GM11168 (cell line): ENCODE measurements at regions not wholly inside any gene's neighbourhood (a gene's known extent, or its start where the extent isn't known, plus 50 kb on each side); places are given as distances from the start of the nearest gene placed in this dataset.
"Not testable (repeated sequence)": the region's sequence is repeated elsewhere in the genome, so short reads cannot be mapped to it uniquely, and the experiment has no call there.

Source experiments
- in situ Hi-C: fragments of 300-500 bp; cut with MboI; formaldehyde crosslinking; loops from one replicate; pipeline ENCODE4 v1.12.0; 2022; ENCODE audit warnings: low sequenced_read_pairs; ENCODE audit not compliant: unreplicated experiment

DNA sequence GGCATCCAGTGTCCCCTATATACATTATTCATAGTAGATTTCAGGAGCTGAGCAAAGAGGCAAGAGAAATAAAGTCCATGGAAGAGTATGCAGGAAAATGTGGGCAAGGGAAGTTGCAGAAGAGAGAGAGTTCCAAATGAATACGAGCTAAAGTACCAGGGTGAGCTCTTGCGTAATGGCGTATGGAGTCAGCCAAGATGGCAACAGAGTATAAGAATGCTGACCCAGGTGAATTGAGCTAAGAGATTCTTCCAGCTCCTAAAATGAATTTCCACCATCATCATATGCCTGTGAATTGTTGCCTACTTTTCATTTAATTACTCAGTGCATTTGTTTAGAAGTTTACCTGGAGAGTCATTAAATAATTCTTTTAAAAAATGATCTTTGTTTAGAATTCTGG lies 153.2 kb upstream of the CNTNAP4 start:
- in situ Hi-C loops, result no loop called here

DNA sequence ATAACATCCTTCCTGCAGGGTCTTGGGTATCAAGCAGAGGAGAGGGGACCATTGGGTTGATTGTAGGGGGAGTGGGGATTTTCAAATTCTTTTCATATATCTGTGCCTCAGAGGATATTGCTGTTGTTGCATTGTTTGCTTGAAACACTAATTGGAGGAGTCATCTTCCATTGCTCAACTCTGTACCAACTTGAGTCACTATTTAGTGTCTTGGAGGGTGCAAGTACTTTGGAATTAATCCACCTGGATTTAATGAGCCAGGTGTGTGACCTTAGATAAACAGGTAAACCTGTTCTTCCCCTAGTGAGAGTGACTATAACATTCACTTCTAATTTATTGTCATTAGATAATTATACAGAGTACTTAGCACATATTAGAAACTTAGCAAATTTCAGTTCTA lies 151.3 kb upstream of the CNTNAP4 start:
- in situ Hi-C loops, result no loop called here

DNA sequence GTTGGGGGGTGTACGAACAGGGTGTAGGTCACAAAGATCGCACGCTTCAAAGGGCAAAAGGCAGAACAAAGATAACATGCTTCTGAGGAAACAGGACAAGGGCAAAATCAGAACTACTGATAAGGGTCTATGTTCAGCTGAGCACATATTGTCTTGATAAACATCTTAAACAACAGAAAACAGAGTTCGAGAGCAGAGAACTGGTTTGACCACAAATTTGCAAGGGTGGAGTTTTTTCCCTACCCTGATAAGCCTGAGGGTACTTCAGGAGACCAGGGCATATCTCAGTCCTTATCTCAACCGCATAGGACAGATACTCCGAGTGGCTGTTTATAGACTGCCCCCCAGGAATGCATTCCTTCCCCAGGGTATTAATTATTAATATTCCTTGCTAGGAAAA lies 139.1 kb upstream of the CNTNAP4 start:
- in situ Hi-C loops, result not testable (repeated sequence)

DNA sequence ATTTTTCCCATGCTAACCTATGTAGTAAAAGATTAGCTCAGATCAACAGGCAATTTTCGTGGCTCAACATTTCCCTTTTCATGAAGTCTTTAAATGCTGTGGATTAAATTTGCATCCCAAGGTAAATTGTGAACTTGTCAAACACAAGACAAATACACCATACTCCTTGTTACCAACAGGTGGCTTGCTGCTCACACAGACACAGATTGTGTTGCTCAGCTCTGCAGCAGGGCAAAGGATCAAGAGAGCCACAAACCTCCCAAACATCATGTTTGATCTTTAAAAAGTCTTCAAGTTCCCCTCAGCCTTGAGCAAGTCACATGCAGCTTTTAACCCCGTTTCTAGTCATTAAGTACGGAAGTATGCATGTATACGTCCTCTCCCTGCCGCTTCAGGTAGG lies 119.6 kb upstream of the CNTNAP4 start:
- in situ Hi-C loops, result no loop called here

DNA sequence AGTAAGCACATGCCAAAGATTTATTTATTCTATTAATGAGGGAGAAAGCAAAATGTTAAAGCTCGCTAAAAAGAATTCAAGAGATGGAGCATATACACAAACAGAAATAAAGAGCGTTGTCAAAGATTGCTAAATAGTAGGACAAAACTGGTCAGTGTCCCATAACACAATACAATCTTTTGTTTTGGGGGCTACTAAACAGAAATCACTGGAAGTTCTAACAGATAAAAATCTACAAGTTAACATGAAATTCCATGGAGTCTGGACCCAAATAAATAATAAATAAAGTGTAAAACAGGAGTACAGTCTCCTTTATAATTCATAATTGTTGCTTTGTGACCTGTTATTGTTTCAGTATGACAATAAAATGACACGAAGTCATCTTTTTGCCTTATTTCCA lies 115.2 kb upstream of the CNTNAP4 start:
- in situ Hi-C loops, result no loop called here

DNA sequence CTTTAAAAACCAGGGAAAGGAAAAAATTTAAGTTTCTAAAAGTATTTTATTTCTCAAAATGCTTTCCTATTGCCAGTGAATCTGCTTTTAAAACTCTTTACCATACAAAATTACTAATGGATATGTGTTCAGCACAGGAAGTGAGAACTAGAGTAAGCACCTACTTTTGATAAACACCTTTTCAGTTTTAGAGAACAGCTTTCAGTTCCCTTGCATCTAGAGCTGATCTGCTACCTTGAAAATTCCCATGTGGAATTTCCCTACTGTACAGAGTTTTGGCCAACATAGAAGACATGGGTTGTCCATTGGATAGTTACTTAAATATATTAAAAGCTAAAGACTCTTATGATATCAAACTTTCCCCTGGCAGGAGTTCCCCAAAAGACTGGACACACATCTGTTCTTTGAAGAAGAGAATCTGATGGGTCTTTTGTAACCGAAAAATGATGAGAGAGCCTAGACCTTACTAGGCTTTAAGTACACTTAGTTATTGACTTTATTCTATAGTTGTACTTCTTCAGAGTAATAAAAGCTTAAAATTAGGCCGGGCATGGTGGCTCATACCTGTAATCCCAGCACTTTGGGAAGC lies 112.1 kb upstream of the CNTNAP4 start:
- in situ Hi-C loops, result no loop called here

DNA sequence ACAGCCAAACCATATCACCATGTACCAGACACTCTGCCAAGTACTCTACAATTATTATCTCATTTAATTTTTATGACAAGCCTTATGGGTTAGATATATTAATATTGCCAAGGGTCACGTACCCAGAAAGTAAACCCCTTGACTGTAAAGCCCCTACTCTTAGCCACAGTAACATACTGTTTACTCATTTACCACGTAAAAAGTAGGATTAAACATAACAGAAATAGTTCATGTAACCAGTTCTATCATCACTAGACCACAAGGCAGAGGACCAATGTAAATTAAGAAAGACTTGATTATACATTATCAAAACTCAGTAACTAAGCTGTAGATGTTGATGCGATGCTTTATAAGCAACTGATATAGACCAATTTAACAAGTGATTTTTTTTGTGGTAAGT lies 101.5 kb upstream of the CNTNAP4 start:
- in situ Hi-C loops, result no loop called here

DNA sequence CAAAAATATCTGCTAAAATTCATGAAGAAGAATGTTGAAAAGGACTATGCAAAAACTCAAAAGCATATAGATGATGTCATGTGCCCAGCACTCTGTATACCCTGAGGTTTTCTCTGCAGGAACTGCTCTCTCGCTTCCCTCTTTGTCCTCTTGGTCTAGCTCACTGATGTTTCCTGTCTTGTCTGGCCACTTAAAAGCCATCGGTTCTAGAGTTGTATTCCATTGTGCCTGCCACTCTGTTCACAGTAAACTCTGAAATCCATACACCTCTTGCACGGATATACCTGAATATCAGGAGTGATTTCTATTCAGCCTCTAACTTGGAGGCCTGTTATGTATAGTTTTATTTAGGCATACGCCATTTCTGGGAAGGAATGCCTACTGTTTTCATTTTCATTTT lies 101.0 kb upstream of the CNTNAP4 start:
- in situ Hi-C loops, result no loop called here

DNA sequence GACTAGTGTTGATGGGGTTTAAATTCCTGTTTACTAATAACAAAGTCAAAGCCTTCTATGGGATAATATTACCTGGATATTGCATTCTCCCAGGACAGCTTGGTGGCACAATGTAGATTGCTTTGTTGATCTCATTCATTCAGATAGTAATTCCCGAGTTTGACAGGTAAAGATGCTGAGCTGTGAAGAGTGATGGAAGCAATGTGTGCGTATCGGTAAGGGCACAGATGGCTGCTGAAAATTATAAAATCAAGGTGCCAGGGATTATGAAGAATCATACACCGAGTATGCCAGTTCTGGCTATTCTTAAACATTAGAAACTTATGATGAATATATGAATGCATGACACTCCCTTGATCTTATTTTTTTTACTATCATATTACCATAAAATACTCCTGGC lies 100.6 kb upstream of the CNTNAP4 start:
- in situ Hi-C loops, result no loop called here

DNA sequence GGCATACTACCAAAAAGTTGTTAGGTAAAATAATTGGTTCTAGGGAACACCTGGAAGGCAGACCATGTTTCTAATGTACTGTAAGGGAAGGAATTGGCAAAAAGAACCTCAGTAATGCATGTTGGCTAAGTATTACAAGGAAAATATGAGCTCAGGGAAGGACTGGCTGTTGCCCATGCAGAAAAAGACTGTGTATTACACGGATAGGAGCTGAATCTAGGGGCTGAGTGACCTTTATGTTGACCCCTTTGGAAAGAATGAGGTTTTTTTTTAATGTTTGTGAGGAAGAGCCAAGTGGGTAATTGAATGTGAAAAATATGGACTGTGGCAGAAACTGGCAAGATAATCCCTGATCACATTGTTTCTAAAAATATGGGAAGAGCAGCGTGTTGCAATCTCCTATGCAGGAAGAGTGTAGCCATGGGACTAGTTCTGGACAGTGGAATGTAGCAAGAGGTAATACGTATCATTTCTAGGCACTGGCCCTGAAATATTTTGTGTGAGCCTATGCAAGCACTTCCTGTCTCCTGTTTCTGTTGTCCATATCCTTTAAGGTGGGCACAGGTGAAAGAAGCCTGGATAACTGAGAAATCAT lies 95.1 kb upstream of the CNTNAP4 start:
- in situ Hi-C loops, result no loop called here

DNA sequence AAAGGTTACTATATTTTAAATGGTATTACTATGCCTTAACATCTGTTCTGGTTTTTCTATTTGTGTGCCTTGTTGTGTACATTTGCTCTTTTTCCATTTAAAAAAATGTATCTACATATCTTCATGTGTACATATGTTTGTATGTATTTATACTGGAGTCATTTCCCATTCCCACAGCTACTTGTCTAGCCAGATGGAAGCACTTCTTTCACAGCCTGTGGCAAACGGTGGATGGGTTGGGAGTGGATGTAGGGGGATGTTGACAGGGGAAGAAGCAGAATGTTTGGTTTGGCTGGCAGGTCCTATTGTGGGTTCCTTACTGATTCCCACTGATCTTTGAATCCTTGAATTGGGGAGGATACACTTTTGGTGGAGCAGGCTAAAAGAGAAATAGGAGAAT lies 93.6 kb upstream of the CNTNAP4 start:
- in situ Hi-C loops, result no loop called here

DNA sequence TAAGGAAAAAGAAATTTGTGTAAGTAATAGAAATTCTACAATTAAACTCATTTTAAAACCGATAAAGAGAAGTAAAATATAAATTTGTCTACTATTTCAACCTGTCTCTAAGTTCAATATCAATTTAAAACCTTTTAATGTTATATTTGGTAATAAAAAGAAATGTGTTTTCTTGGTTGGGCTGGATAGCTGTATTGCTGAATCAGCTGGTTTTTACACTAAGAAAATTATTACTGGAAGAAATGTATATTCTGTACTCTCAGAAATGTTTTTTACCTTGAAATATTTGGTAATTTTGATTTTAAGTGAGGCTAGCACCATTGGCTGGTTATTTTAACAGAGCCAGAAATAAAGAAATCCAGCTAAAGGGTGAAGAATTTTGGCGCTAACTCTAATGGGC lies 87.1 kb upstream of the CNTNAP4 start:
- in situ Hi-C loops, result no loop called here

DNA sequence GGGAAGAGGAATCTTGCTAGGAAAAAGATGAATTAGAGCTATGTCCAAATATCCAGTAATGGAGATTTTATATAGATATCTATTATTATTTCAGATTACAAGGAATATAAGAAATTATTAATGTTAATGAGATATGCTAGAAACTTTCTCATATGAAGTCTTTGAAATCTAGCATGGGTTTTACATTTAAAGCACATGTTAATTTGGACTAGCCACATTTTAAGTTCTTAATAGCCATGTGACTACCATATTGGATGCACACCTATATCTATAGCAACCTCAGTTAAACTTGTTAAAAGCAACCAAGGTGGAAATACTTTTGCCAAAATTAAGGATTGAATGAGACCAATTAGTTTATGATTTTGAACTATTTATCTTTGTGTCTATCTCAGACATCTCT lies 86.7 kb upstream of the CNTNAP4 start:
- in situ Hi-C loops, result no loop called here

DNA sequence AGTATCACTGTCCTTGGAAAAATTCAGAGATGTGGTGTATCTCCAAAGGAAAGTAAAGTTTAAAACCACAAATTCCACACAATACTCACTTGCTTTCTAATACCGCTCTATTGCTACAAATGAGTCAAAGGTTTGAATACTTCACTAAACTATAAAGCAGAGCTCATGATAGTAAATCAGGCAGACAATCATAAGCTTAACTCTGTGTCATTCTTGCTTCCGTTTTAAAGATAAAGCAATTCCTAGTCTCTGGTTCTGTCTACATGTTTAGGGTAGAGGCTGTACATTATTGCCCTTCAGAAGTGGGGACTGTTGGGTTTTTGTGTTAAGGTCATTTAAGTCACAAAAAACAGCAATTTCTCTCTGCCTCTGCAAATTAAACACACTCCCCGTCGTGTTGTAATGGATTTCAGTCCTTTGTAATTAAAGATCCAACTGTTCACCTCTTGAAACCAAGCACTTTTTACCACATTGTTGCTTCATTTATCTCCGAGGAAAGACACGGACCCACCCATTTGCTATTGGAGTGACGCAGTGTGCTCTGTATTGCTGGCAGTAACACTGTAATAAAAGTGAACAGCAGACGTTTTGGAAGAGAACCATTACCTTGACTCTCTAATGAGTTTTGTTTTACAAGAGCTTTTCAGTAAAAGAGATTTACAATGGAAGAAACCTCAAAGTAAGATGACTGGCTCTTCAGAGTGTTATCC lies 83.1 kb upstream of the CNTNAP4 start:
- in situ Hi-C loops, result no loop called here

DNA sequence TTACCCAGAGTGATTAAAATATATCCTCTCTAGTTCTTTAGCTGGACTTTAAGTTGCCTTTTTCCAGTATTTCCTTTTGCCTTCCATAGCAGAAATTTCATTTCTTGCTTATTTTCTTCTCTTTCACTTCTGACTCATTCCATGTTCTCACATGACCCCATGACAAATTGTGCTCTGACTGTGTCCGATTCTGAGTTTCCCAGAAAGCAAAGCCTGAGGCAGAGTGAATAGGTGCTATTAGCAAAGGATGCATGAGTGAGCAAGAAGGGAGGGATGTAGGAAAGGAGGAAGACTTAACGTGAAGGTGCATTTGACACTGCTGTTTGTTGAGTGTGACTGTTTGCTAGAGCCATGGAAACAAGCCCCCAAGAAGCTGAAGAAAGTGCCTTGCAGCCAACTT lies 82.6 kb upstream of the CNTNAP4 start:
- in situ Hi-C loops, result no loop called here

DNA sequence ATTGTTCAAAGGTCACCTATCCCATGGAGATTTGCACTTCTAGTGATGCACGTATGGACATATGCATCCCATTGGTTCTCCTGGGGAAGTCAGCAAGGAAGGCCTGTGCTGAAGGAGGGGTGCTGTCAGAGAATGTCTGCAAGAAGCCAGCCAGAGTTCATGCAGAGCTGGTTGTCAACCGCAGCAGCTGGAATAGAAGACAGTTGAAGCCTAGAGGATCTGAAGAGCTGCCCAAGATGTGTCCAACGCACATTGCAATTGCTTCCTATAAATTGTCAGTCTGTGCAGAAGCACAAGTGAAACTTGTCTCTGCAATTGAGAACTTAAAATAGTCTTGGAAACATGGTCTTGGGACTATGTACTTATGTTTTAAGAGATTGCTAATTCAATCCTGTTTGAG lies 82.1 kb upstream of the CNTNAP4 start:
- in situ Hi-C loops, result no loop called here

DNA sequence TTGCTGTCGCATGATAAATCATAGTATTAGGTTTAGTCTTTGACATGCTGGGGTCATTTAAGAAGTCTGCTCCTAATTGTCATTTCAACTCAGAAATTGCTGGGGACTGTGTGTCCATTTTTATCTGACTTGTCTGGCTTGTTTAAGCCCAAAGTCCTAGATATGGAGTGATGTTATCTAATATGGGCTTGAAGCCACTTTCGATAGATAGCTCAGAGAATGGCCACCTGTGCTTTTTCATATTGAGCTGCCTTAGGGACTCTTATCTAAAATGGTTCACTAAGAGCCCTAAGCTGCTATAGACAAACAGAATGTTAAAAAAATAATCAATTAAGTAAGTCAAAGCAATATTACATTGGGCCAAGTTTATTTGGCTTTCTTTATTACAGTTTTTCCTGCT lies 81.6 kb upstream of the CNTNAP4 start:
- in situ Hi-C loops, result no loop called here

DNA sequence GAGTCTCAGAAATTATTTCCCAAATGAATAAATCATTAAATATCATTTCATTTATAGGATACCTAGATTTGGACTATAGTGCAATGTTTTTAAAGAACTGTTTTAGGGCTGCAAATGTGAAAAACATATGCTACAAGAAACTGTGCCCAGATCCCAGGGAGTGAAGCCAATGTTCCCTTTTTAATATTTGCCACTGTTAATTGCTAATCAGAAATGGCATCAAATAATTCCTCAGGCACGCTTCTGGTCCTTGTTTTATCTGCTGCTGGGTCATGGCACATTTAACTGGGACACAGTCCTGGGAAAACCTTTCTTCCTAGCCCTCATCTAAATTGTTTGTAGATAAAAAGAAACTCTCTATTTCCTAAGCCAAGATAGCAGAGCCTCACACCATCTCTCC lies 79.3 kb upstream of the CNTNAP4 start:
- in situ Hi-C loops, result no loop called here

DNA sequence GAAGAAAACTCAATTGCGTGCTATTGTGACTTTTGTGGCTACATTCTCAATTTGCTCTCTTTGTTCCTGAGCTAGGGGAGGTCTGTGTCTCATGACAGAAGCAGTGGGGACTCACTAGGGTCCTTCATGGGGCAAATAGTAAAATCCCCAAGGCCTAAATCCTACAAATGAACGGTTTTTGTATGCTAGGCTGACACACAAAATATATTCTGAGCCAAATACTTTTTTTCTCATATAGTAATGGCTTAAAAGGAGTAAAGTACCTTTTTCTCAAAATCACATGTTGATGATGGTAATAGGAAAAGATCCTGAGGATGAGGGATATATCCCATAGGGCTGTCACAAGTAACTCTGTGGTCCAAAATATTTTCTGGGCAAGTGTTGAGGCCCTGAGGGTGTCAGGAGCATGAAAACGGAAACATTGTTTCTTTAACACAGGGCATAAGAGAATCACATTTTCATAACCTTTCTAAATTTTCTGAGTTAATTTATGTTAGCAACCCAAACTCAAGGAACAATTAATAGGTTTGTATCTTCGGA lies 77.5 kb upstream of the CNTNAP4 start:
- in situ Hi-C loops, result no loop called here

DNA sequence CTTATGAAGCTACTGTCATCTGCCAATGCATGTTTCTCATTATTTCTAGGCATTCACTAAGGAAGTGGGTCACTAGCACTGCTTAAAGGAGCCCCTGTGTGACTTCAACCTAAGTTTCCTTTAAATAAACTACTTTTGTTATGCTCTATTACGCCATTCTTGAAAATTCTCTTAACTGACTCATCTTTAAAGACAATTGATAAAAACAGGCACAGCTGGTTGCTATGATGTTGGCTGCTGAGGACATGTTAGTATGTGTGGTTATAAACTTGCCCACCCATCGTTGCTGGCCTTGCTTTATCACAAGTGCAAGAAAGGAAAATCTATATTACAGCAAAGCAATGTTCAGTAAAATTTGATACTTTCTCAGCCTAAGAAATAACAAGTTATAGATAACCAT lies 75.8 kb upstream of the CNTNAP4 start:
- in situ Hi-C loops, result no loop called here

DNA sequence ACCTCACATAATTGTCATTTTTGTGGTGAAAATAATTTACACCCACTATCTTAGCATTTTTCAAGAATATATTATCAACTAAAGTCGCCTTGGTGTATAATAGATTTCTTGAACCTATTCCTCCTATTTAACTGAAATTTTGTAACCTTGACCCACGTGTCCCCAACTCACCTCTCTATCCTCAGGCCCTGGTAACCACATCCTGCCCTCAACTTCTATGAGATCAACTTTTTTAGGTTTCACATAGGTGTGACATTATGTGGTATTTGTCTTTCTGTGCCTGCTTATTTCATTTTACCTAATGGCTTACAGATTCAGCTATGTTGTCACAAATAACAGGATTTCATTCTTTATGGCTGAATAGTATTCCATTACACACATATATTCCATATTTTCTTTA lies 73.0 kb upstream of the CNTNAP4 start:
- in situ Hi-C loops, result no loop called here

DNA sequence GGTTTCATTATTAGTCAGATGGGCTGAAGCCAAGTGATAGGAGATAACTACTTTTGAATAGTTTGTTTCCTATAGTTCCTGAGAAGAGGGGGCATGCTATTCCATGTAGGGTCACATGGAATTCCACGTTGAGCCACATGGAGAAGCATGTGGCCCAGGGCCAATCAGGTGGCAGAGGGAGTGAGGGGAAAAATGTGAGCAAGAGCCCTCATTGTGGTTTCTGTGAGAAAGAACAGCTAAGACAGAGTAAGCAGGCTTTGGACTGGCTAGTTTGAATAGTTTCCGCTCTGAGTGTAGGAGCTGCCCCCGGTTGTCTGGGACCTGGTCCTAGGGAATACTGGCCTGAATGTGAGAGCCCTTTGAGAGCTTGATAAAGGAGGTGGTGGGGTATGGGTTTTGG lies 69.9 kb upstream of the CNTNAP4 start:
- in situ Hi-C loops, result no loop called here
